GM12873 (cell line): ENCODE measurements at regions not wholly inside any gene's neighbourhood (a gene's known extent, or its start where the extent isn't known, plus 50 kb on each side); places are given as distances from the start of the nearest gene placed in this dataset.

ENCODE experiments used
- TF ChIP-seq, protein P1 (sequence below): IDR thresholded peaks from 2 replicates; pipeline ENCODE4 v1.5.1; 2012; ENCODE audit warnings: low read depth, mild to moderate bottlenecking, moderate library complexity, low read length, control low read depth; ENCODE audit not compliant: insufficient read depth; ENCODE audit errors: missing control alignments

DNA sequence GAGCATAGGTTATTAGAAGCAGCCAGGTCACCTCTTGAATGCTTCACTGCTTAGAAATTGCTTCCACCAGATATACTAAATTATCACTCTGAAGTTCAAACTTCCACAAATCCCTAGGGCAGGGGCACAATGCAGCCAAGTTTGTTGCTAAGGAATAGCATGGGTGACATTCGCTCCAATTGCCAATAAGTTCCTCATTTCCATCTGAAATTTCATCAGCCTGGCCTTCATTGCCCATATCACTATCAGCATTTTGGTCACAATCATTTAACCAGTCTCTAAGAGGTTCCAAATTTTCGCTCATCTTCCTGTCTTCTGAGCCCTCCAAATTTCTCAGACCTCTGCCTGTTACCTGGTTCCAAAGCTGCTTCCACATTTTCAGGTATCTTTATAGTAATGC is 356.1 kb downstream of the DAD1 start:
- TF ChIP-seq, protein P1, sequence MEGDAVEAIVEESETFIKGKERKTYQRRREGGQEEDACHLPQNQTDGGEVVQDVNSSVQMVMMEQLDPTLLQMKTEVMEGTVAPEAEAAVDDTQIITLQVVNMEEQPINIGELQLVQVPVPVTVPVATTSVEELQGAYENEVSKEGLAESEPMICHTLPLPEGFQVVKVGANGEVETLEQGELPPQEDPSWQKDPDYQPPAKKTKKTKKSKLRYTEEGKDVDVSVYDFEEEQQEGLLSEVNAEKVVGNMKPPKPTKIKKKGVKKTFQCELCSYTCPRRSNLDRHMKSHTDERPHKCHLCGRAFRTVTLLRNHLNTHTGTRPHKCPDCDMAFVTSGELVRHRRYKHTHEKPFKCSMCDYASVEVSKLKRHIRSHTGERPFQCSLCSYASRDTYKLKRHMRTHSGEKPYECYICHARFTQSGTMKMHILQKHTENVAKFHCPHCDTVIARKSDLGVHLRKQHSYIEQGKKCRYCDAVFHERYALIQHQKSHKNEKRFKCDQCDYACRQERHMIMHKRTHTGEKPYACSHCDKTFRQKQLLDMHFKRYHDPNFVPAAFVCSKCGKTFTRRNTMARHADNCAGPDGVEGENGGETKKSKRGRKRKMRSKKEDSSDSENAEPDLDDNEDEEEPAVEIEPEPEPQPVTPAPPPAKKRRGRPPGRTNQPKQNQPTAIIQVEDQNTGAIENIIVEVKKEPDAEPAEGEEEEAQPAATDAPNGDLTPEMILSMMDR: no peak

- TF ChIP-seq, protein P1: no peak
Measured at GRCh38 chr14:22232486-22232885, 356.5 kb downstream of the DAD1 start.

DNA sequence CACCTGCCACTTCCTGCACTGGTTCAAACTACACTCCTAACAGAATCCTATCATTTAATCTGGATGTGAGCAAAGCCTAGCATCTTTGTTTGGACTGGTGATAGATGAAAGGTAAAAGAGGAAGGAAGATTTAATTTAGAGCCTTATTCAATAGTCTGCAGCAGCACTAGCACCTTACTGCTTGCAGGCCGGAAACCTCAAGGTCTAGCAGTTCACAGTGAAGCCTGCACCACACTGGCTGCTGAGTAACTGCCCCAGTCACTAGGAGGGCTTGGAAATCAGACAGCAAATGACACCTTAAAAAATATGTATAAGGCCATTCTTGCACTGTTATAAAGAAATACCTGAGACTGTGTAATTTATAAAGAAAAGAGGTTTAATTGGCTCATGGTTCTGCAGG is 358.0 kb downstream of the DAD1 start:
- TF ChIP-seq, protein P1: no peak

- TF ChIP-seq, protein P1: no peak
Measured at GRCh38 chr14:22230517-22230916, 358.5 kb downstream of the DAD1 start.

- TF ChIP-seq, protein P1: no peak
Measured at GRCh38 chr14:22227084-22227483, 361.9 kb downstream of the DAD1 start.

DNA sequence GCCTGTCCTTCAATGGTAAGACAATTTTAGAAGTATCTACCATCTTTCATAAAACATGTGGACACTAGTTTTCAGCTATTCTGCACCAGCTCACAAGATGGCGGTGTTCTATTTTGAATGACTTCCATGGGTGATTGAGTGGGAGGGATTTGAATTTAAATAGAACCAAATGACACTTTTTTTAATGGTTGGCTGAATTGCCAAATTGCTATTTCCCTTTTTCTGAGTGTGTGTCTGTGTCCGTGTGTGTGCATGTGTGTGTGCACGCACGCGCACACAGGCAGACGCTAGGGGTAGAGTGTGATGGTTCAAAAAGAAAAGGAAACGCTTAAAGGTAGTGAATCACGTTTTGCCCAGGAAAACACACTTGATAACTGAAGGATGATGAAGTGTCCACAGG is 362.6 kb downstream of the DAD1 start:
- TF ChIP-seq, protein P1: peak; percentile 38

- TF ChIP-seq, protein P1: no peak
Measured at GRCh38 chr14:22225516-22226140, 363.4 kb downstream of the DAD1 start.
